ENCODE measurements at regions not wholly inside any gene's neighbourhood (a gene's known extent, or its start where the extent isn't known, plus 50 kb on each side); places are given as distances from the start of the nearest gene placed in this dataset.

DNA sequence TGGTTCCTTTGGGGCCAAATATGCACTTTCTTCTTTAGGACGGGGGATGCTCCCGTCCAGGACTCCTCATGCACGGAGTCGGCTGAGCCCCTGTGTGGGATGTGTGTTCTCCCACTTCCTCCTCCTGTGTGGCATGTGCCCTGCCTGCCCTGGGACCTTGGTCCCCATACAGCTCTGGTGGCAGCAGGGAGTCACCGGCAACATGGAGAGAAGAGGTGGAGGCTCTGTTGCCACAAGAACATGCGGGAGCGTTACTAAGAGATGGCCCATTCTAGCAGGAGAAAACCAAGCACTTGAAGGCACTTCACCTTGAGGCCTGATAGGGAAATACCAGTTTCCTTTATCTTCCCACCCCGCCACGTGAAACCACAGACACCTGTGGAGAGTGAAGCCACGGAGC is 98.0 kb downstream of the DDX1 start:
- 86% methylated on average over 10 of the region's 10 CpGs; no CpG with 5 or more reads in 1 of the 2 experiments for WGBS, 2 experiments (ENCODE audit: extremely low coverage in 1 of 2, insufficient coverage in 1 of 2, insufficient read length in 1 of 2, insufficient replicate concordance in 2 of 2, low coverage in 1 of 2, low lambda C conversion rate in 2 of 2, missing lambda C conversion rate in 1 of 2)
- H2BK5ac ChIP-seq (ENCODE audit: low read depth, low read length): no peak overlapping the region
- no peak for FAIRE-seq
- TF ChIP-seq CTBP2 (IDR thresholded peaks at IDR 0.05; ENCODE audit: borderline replicate concordance, insufficient read depth, insufficient read length, low read length) (no peak), POU5F1 (IDR thresholded peaks at IDR 0.05; ENCODE audit: low read depth, low read length) (no peak), CEBPB (IDR thresholded peaks at IDR 0.05; ENCODE audit: low read depth, low read length) (no peak), SUZ12 (IDR thresholded peaks at IDR 0.05; ENCODE audit: low read length) (no peak), RAD21 (IDR thresholded peaks at IDR 0.05 in 1 of 2, conservative IDR thresholded peaks at IDR 0.05 in 1 of 2; ENCODE audit: low read depth in 2 of 2, low read length in 2 of 2) (no peak), RNF2 (IDR thresholded peaks at IDR 0.05; ENCODE audit: borderline replicate concordance, low read depth, low read length, missing control alignments, poor library complexity, severe bottlenecking) (no peak), BRCA1 (IDR thresholded peaks at IDR 0.05; ENCODE audit: low read depth, low read length) (no peak)
- TF ChIP-seq, protein P1, sequence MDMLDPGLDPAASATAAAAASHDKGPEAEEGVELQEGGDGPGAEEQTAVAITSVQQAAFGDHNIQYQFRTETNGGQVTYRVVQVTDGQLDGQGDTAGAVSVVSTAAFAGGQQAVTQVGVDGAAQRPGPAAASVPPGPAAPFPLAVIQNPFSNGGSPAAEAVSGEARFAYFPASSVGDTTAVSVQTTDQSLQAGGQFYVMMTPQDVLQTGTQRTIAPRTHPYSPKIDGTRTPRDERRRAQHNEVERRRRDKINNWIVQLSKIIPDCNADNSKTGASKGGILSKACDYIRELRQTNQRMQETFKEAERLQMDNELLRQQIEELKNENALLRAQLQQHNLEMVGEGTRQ (IDR thresholded peaks at IDR 0.05; ENCODE audit: low read length): no peak
- TF ChIP-seq, protein P2, sequence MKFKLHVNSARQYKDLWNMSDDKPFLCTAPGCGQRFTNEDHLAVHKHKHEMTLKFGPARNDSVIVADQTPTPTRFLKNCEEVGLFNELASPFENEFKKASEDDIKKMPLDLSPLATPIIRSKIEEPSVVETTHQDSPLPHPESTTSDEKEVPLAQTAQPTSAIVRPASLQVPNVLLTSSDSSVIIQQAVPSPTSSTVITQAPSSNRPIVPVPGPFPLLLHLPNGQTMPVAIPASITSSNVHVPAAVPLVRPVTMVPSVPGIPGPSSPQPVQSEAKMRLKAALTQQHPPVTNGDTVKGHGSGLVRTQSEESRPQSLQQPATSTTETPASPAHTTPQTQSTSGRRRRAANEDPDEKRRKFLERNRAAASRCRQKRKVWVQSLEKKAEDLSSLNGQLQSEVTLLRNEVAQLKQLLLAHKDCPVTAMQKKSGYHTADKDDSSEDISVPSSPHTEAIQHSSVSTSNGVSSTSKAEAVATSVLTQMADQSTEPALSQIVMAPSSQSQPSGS (IDR thresholded peaks at IDR 0.05; ENCODE audit: low read length): no peak
- TF ChIP-seq, protein P3, sequence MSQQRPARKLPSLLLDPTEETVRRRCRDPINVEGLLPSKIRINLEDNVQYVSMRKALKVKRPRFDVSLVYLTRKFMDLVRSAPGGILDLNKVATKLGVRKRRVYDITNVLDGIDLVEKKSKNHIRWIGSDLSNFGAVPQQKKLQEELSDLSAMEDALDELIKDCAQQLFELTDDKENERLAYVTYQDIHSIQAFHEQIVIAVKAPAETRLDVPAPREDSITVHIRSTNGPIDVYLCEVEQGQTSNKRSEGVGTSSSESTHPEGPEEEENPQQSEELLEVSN (IDR thresholded peaks at IDR 0.05): no peak

More for the DNA sequence above, 98.0 kb downstream of the DDX1 start:
- H2BK15ac ChIP-seq (ENCODE audit: low read length): no peak overlapping the region
- H3K56ac ChIP-seq (replicated peaks; ENCODE audit: insufficient read length, low read depth, low read length): no peak overlapping the region
- no peak overlapping the region for H3K14ac ChIP-seq (ENCODE audit: insufficient read length)
- no peak overlapping the region; the same call in 1 of the 2 replicates for H4K8ac ChIP-seq (ENCODE audit: extremely low read depth, insufficient read depth, low read length)
- H3K23me2 ChIP-seq (ENCODE audit: low read depth, low read length): no peaks in the 10 kb centered on the region
- POLR2A ChIA-PET (ENCODE audit: partially characterized antibody): no interaction called here
- no peak overlapping the region for H2BK12ac ChIP-seq (ENCODE audit: low read depth, low read length)
- no peak overlapping the region for H2AFZ ChIP-seq (ENCODE audit: low read length)
- H3K4me2 ChIP-seq (ENCODE audit: insufficient read depth in 1 of 2, low read depth in 2 of 2, low read length in 2 of 2): no peak overlapping the region
- no peaks in the 10 kb centered on the region for H3K4me1 ChIP-seq (replicated peaks in 1 of 4; ENCODE audit: control insufficient read depth in 3 of 4, insufficient read depth in 4 of 4, low read length in 3 of 4)
- no peak for DNase-seq (ENCODE audit: low read depth in 1 of 2, low spot score in 2 of 2)
- H2BK20ac ChIP-seq (ENCODE audit: low read length): no peak overlapping the region
- no peaks in the 10 kb centered on the region for H3K79me2 ChIP-seq (ENCODE audit: control insufficient read depth in 1 of 2, insufficient read depth in 2 of 2, low read length in 2 of 2)
- no peak overlapping the region for H3K18ac ChIP-seq (ENCODE audit: extremely low read depth, low read length)
- H2AK5ac ChIP-seq (ENCODE audit: low read depth, low read length): no peak overlapping the region
- H3K36me3 ChIP-seq (ENCODE audit: control insufficient read depth in 2 of 4, insufficient read depth in 4 of 4, low read length in 3 of 4): no peaks in the 10 kb centered on the region
- H3K79me1 ChIP-seq (ENCODE audit: low read depth, low read length): no peaks in the 10 kb centered on the region
- H3K4me3 ChIP-seq (ENCODE audit: extremely low read depth in 1 of 4, insufficient read depth in 2 of 4, low read depth in 3 of 4, low read length in 4 of 4): no peak overlapping the region
- no peaks in the 10 kb centered on the region for H4K20me1 ChIP-seq (replicated peaks in 1 of 2; ENCODE audit: control insufficient read depth in 1 of 2, insufficient read depth in 2 of 2, low read length in 2 of 2)
- no peak overlapping the region for H4K5ac ChIP-seq (ENCODE audit: insufficient read length, low read depth, low read length)
- H2BK120ac ChIP-seq (replicated peaks; ENCODE audit: low read depth, low read length): no peak overlapping the region
- no peak overlapping the region for H3K9ac ChIP-seq (replicated peaks in 1 of 4; ENCODE audit: extremely low read depth in 1 of 4, low read depth in 3 of 4, low read length in 3 of 4)
- H3K27ac ChIP-seq (ENCODE audit: low read depth, low read length): no peak overlapping the region
- CTCF ChIA-PET (ENCODE audit: partially characterized antibody): interaction anchor here (0.6 kb wide), 1 partner anchor 9 kb away, joined by 4 read pairs; no protein-coding TSS in a partner anchor
- no peak overlapping the region for H3K4ac ChIP-seq (replicated peaks; ENCODE audit: insufficient read length, low read depth, low read length)
- H3K23ac ChIP-seq (ENCODE audit: insufficient read length): no peak overlapping the region
- no peaks in the 10 kb centered on the region for H3K9me3 ChIP-seq (ENCODE audit: insufficient read depth in 2 of 2, low read depth in 1 of 2, low read length in 1 of 2)
- no peaks in the 10 kb centered on the region for H3K27me3 ChIP-seq (replicated peaks in 1 of 4; ENCODE audit: control insufficient read depth in 3 of 4, extremely low read depth in 1 of 4, insufficient read depth in 3 of 4, low read length in 3 of 4)
- no peak overlapping the region for H4K91ac ChIP-seq (replicated peaks; ENCODE audit: insufficient read length, low read length)
